Activated T-helper 17 cell treated with anti-CD3 and anti-CD28 coated beads, Interleukin-2, amount 50 U/mL, for 72 hours (primary cell): ENCODE measurements at regions not wholly inside any gene's neighbourhood (a gene's known extent, or its start where the extent isn't known, plus 50 kb on each side); places are given as distances from the start of the nearest gene placed in this dataset.
"Not testable (repeated sequence)": the region's sequence is repeated elsewhere in the genome, so short reads cannot be mapped to it uniquely, and the experiment has no call there.

ENCODE experiments used
- ATAC-seq: fragments of 150-1000 bp; cut with Tn5 transposase; replicated peaks from 2 replicates; pipeline ENCODE4 v1.10.0; 2021; ENCODE audit warnings: mild to moderate bottlenecking, moderate library complexity
- H3K27ac Mint-ChIP-seq: one replicate; pipeline ENCODE4 v1.8.0; 2022; ENCODE audit warnings: mixed read lengths
- H3K27me3 Mint-ChIP-seq: one replicate; pipeline ENCODE4 v1.8.0; 2022; ENCODE audit warnings: mixed read lengths
- H3K36me3 Mint-ChIP-seq: one replicate; pipeline ENCODE4 v1.8.0; 2022; ENCODE audit warnings: low read depth, mild to moderate bottlenecking, mixed read lengths
- H3K4me1 Mint-ChIP-seq: one replicate; pipeline ENCODE4 v1.8.0; 2022; ENCODE audit warnings: mixed read lengths
- H3K4me3 Mint-ChIP-seq: one replicate; pipeline ENCODE4 v1.8.0; 2022; ENCODE audit warnings: mild to moderate bottlenecking, mixed read lengths
- H3K9me3 Mint-ChIP-seq: one replicate; pipeline ENCODE4 v1.8.0; 2022; ENCODE audit warnings: mixed read lengths

- H3K4me1 Mint-ChIP-seq, result no peaks in the 10 kb centered on the region
- no peaks in the 10 kb centered on the region for H3K9me3 Mint-ChIP-seq
- no peaks in the 10 kb centered on the region for H3K36me3 Mint-ChIP-seq
- H3K27me3 Mint-ChIP-seq, result peaks cover 3% of the 10 kb centered on the region
- no peak overlapping the region for H3K4me3 Mint-ChIP-seq
- H3K27ac Mint-ChIP-seq, result no peak overlapping the region
- ATAC-seq, result no peak
Observed at GRCh38 chr2:53515435-53516332, 251.9 kb upstream of the CHAC2 start.

GRCh38 chr2:53513167-53513666 is 254.4 kb upstream of the CHAC2 start:
- ATAC-seq, result no peak
- H3K27me3 Mint-ChIP-seq, result peaks cover 3% of the 10 kb centered on the region
- H3K36me3 Mint-ChIP-seq, result no peaks in the 10 kb centered on the region
- no peak overlapping the region for H3K4me3 Mint-ChIP-seq
- no peaks in the 10 kb centered on the region for H3K9me3 Mint-ChIP-seq
- H3K4me1 Mint-ChIP-seq, result no peaks in the 10 kb centered on the region
- no peak overlapping the region for H3K27ac Mint-ChIP-seq

- Mint-ChIP-seq H3K4me3 (no peak overlapping the region), H3K27me3 (peaks cover 6% of the 10 kb centered on the region), H3K36me3 (no peaks in the 10 kb centered on the region), H3K9me3 (no peaks in the 10 kb centered on the region), H3K27ac (no peak overlapping the region), H3K4me1 (no peaks in the 10 kb centered on the region)
- no peak for ATAC-seq
Observed at GRCh38 chr2:53512071-53512826, 255.4 kb upstream of the CHAC2 start.

- Mint-ChIP-seq H3K27ac (no peak overlapping the region), H3K36me3 (no peaks in the 10 kb centered on the region), H3K27me3 (peaks cover 6% of the 10 kb centered on the region)
Observed at GRCh38 chr2:53511549-53511948, 256.1 kb upstream of the CHAC2 start.

GRCh38 chr2:53510401-53510800 is 257.2 kb upstream of the CHAC2 start:
- Mint-ChIP-seq H3K4me1 (no peaks in the 10 kb centered on the region), H3K9me3 (no peaks in the 10 kb centered on the region), H3K36me3 (no peaks in the 10 kb centered on the region), H3K27ac (no peak overlapping the region), H3K27me3 (peaks cover 6% of the 10 kb centered on the region), H3K4me3 (no peak overlapping the region)
- no peak for ATAC-seq

More at GRCh38 chr2:53511549-53511948, 256.1 kb upstream of the CHAC2 start:
- no peaks in the 10 kb centered on the region for H3K4me1 Mint-ChIP-seq
- H3K4me3 Mint-ChIP-seq, result no peak overlapping the region
- H3K9me3 Mint-ChIP-seq, result no peaks in the 10 kb centered on the region
- ATAC-seq, result no peak

- H3K27ac Mint-ChIP-seq, result no peak overlapping the region
- no peaks in the 10 kb centered on the region for H3K9me3 Mint-ChIP-seq
- H3K4me3 Mint-ChIP-seq, result no peak overlapping the region
- no peaks in the 10 kb centered on the region for H3K4me1 Mint-ChIP-seq
- no peak for ATAC-seq
- no peaks in the 10 kb centered on the region for H3K36me3 Mint-ChIP-seq
- peaks cover 6% of the 10 kb centered on the region for H3K27me3 Mint-ChIP-seq
Observed at GRCh38 chr2:53509831-53510388, 257.7 kb upstream of the CHAC2 start.

- Mint-ChIP-seq H3K27ac (no peak overlapping the region), H3K36me3 (no peaks in the 10 kb centered on the region), H3K4me1 (no peaks in the 10 kb centered on the region), H3K4me3 (no peak overlapping the region), H3K9me3 (no peaks in the 10 kb centered on the region), H3K27me3 (peaks cover 3% of the 10 kb centered on the region)
- no peak for ATAC-seq
Observed at GRCh38 chr2:53508667-53509066, 258.9 kb upstream of the CHAC2 start.

- H3K4me1 Mint-ChIP-seq, H3K27ac Mint-ChIP-seq, H3K36me3 Mint-ChIP-seq, H3K9me3 Mint-ChIP-seq, ATAC-seq, H3K4me3 Mint-ChIP-seq, H3K27me3 Mint-ChIP-seq: not testable (repeated sequence)
Observed at GRCh38 chr2:53507070-53507469, 260.5 kb upstream of the CHAC2 start.

GRCh38 chr2:53505826-53506225 is 261.8 kb upstream of the CHAC2 start:
- Mint-ChIP-seq H3K36me3 (no peaks in the 10 kb centered on the region), H3K27me3 (peaks cover 3% of the 10 kb centered on the region), H3K9me3 (no peaks in the 10 kb centered on the region), H3K4me3 (no peak overlapping the region), H3K4me1 (no peaks in the 10 kb centered on the region), H3K27ac (no peak overlapping the region)
- ATAC-seq, result no peak

- Mint-ChIP-seq H3K27ac (no peak overlapping the region), H3K36me3 (no peaks in the 10 kb centered on the region), H3K9me3 (no peaks in the 10 kb centered on the region), H3K4me3 (no peak overlapping the region), H3K27me3 (peaks cover 3% of the 10 kb centered on the region), H3K4me1 (no peaks in the 10 kb centered on the region)
- ATAC-seq, result no peak
Observed at GRCh38 chr2:53504507-53504906, 263.1 kb upstream of the CHAC2 start.

- peaks cover 3% of the 10 kb centered on the region for H3K27me3 Mint-ChIP-seq
- no peaks in the 10 kb centered on the region for H3K4me1 Mint-ChIP-seq
- H3K36me3 Mint-ChIP-seq, result no peaks in the 10 kb centered on the region
- no peak overlapping the region for H3K4me3 Mint-ChIP-seq
- no peak for ATAC-seq
- no peak overlapping the region for H3K27ac Mint-ChIP-seq
- no peaks in the 10 kb centered on the region for H3K9me3 Mint-ChIP-seq
Observed at GRCh38 chr2:53500181-53500580, 267.4 kb upstream of the CHAC2 start.

GRCh38 chr2:53498210-53498609 is 269.4 kb upstream of the CHAC2 start:
- H3K36me3 Mint-ChIP-seq, result no peaks in the 10 kb centered on the region
- H3K4me1 Mint-ChIP-seq, result no peaks in the 10 kb centered on the region

GRCh38 chr2:53497020-53497419 is 270.6 kb upstream of the CHAC2 start:
- no peaks in the 10 kb centered on the region for H3K36me3 Mint-ChIP-seq
- ATAC-seq, result no peak
- peaks cover 3% of the 10 kb centered on the region for H3K27me3 Mint-ChIP-seq
- no peaks in the 10 kb centered on the region for H3K4me1 Mint-ChIP-seq
- H3K4me3 Mint-ChIP-seq, result no peak overlapping the region
- no peaks in the 10 kb centered on the region for H3K9me3 Mint-ChIP-seq
- no peak overlapping the region for H3K27ac Mint-ChIP-seq

More at GRCh38 chr2:53498210-53498609, 269.4 kb upstream of the CHAC2 start:
- Mint-ChIP-seq H3K27ac (no peak overlapping the region), H3K27me3 (peaks cover 3% of the 10 kb centered on the region), H3K9me3 (no peaks in the 10 kb centered on the region), H3K4me3 (no peak overlapping the region)
- no peak for ATAC-seq

- no peak for ATAC-seq
- Mint-ChIP-seq H3K4me3 (no peak overlapping the region), H3K36me3 (no peaks in the 10 kb centered on the region), H3K4me1 (no peaks in the 10 kb centered on the region), H3K9me3 (no peaks in the 10 kb centered on the region), H3K27ac (no peak overlapping the region), H3K27me3 (no peaks in the 10 kb centered on the region)
Observed at GRCh38 chr2:53493210-53493609, 274.4 kb upstream of the CHAC2 start.
